HUES48 (cell line): ENCODE measurements at regions not wholly inside any gene's neighbourhood (a gene's known extent, or its start where the extent isn't known, plus 50 kb on each side); places are given as distances from the start of the nearest gene placed in this dataset.

Experiments
- H3K27ac ChIP-seq: one replicate; pipeline ENCODE4 v1.7.0; 2013; ENCODE audit warnings: low read depth, low read length, inconsistent platforms
- H3K27me3 ChIP-seq: 2 replicates; pipeline ENCODE4 v1.6.1; 2013; ENCODE audit warnings: mild to moderate bottlenecking, low read length; ENCODE audit not compliant: control insufficient read depth, insufficient read depth
- H3K36me3 ChIP-seq: 2 replicates; pipeline ENCODE4 v1.6.1; 2013; ENCODE audit warnings: low read length; ENCODE audit not compliant: control insufficient read depth, insufficient read depth
- H3K4me1 ChIP-seq: 2 replicates; pipeline ENCODE4 v1.6.1; 2013; ENCODE audit warnings: mild to moderate bottlenecking, low read length; ENCODE audit not compliant: control insufficient read depth, insufficient read depth
- H3K4me3 ChIP-seq: 2 replicates; pipeline ENCODE4 v1.5.1; 2013; ENCODE audit warnings: mild to moderate bottlenecking, low read depth, low read length
- H3K9ac ChIP-seq: 2 replicates; pipeline ENCODE4 v1.6.1; 2013; ENCODE audit warnings: mild to moderate bottlenecking, low read depth, low read length, moderate library complexity
- H3K9me3 ChIP-seq: 2 replicates; pipeline ENCODE4 v1.6.1; 2013; ENCODE audit warnings: low read length; ENCODE audit not compliant: control insufficient read depth, insufficient read depth

DNA sequence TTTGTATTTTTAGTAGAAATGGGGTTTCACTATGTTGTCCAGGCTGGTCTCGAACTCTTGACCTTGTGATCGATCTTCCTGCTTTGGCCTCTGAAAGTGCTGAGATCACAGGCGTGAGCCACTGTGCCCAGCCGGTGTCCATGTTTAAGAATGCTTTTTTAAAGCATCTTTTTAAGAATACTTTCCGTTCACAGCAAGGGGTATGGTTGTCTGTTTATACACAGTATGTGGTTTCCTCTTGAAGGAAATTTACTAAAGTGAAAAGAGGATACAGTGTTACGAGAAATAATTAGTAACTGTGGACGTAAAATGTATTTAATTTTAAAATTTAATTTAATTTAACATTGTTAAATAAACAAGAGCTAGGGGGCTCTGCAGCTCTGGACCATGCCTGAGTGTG lies 73.4 kb downstream of the GSC start:
- Histone ChIP-seq H3K27me3 (no peaks in the 10 kb centered on the region), H3K4me1 (0 out of 2 replicates have a peak, but pooled peaks cover 4% of the 10 kb centered on the region), H3K9ac (no peak overlapping the region), H3K9me3 (no peaks in the 10 kb centered on the region), H3K27ac (no peak overlapping the region), H3K4me3 (no peak overlapping the region), H3K36me3 (no peaks in the 10 kb centered on the region)

DNA sequence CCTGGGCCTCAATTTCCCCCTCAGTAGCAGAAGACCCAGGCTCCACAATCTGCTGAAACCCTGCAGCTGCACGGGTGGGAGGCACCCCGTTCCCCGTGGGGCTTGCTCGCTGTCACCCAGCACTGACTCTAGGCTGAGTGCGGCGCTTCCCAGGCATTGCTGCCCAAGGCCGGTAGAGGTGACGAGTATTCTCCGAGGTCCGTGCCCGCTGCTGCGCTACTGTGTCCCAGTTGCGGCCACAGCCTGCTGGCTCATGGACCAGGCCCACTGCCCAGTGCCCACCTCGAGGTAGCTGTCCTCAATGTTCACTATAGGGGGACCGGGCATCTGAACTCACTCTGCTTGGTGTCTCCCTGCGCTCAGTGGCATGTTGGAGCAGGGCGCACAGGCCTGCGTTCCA lies 74.7 kb downstream of the GSC start:
- Histone ChIP-seq H3K4me3 (no peak overlapping the region), H3K27me3 (peaks cover 6% of the 10 kb centered on the region), H3K27ac (no peak overlapping the region), H3K4me1 (peaks cover 5% of the 10 kb centered on the region; the same call in 1 of the 2 replicates), H3K9ac (no peak overlapping the region), H3K9me3 (no peaks in the 10 kb centered on the region), H3K36me3 (no peaks in the 10 kb centered on the region)

DNA sequence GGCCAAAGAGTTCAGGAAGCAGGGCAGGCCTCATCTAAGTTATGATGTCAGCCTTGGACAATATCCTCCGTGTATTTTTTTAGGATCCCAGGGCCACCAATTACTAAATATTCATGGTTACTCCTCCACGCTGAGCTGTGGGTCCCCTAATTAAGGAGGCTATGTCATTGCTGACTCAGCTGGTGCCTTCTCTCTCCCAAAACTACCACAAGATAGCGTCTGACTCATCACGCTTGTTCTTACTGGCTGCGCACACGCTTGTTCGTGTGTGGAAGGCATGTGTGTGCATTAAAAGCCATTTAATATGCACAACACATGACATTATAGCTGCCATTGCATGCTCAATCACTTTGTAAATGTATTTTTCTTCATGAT lies 78.3 kb downstream of the GSC start:
- Histone ChIP-seq H3K27me3 (peaks cover 13% of the 10 kb centered on the region), H3K36me3 (no peaks in the 10 kb centered on the region), H3K4me3 (no peak overlapping the region), H3K27ac (no peak overlapping the region), H3K9ac (no peak overlapping the region), H3K9me3 (no peaks in the 10 kb centered on the region), H3K4me1 (peaks cover 12% of the 10 kb centered on the region; the same call in 1 of the 2 replicates)

DNA sequence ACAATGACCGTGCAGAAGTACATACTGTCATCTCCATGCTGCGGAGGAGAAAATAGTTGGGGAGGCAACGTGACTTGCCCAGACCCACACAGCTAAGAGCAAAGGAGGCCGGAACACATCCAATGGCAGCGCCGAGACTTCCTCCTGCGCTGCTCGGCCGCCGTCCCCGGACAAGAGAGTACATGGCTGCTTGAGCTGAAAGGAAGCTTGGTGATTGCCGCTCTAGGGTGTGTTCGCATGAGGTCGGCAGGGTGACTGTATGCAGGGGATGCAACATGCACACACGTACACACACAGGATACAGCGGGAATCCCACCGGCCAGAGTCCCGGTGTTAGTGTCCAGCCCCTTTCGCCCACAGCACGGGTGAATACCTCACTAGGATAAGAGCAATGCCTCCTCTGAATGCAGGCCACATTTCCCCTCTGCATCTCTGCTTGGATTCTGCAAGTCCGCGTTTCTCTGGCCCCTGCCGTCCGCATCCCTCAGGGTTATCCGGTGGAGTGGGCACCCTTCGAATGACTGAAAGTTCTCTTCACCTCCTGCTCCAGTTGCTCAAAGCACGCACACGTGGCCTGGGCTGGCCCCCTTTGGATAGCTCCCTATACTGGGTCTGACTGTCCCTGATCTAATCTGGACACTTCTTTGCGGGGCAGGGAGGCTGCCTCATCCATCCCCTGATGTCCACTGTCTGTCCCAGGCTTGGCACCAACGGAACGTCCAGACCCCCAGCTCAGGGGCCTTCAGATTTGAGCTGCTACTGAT lies 78.8 kb downstream of the GSC start:
- no peak overlapping the region for H3K4me3 ChIP-seq
- no peak overlapping the region for H3K9ac ChIP-seq
- H3K27ac ChIP-seq: no peak overlapping the region
- no peaks in the 10 kb centered on the region for H3K9me3 ChIP-seq
- peaks cover 13% of the 10 kb centered on the region for H3K27me3 ChIP-seq
- peaks cover 12% of the 10 kb centered on the region; the same call in 1 of the 2 replicates for H3K4me1 ChIP-seq
- H3K36me3 ChIP-seq: no peaks in the 10 kb centered on the region

DNA sequence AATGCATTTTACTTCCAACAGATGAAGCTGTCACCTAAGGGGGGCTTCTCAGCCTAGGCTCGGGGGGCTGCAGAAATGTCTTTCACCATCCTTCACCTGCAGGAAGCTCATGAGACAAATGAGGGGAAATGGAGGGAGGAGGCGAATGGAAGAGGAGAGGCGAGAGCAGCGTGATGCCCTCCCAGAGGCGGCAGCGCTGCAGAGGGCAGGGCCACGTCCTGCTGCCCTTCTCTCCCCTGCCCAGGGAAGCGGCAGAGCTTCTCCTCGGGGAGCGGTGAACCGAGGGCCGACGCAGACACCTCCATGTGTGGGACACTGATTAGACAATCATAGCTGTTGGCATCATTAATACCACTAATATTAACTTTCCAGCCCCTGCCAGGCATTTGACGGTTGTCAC lies 78.3 kb downstream of the SERPINA3 start:
- Histone ChIP-seq H3K9me3 (no peaks in the 10 kb centered on the region), H3K27me3 (peaks cover 13% of the 10 kb centered on the region), H3K27ac (no peak overlapping the region), H3K4me1 (peaks cover 12% of the 10 kb centered on the region; the same call in 1 of the 2 replicates), H3K9ac (no peak overlapping the region), H3K36me3 (no peaks in the 10 kb centered on the region), H3K4me3 (no peak overlapping the region)

DNA sequence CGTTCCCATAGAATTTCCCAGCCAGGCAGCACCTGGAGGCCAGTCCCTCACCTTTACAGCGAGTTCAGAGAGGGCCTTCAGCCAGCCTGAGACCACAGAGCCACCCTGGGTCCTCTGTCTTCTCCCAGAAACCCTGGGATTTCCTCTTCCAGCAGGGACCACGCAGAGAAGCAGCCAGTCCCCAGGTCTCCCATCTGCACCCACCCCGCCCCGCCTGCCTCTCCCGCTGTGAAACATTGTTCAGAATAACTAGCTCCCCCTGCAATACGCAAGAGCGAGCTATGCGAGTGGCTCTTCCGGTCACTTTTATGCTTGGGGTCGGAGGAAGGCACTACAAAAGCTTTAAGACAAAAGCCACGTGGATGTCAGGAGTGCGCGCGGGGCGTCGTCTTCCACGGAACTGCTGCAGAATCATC lies 77.8 kb downstream of the SERPINA3 start:
- H3K27me3 ChIP-seq: peaks cover 13% of the 10 kb centered on the region
- H3K36me3 ChIP-seq: no peaks in the 10 kb centered on the region
- peaks cover 12% of the 10 kb centered on the region; the same call in 1 of the 2 replicates for H3K4me1 ChIP-seq
- H3K4me3 ChIP-seq: no peak overlapping the region
- no peaks in the 10 kb centered on the region for H3K9me3 ChIP-seq
- no peak overlapping the region for H3K9ac ChIP-seq
- H3K27ac ChIP-seq: no peak overlapping the region

DNA sequence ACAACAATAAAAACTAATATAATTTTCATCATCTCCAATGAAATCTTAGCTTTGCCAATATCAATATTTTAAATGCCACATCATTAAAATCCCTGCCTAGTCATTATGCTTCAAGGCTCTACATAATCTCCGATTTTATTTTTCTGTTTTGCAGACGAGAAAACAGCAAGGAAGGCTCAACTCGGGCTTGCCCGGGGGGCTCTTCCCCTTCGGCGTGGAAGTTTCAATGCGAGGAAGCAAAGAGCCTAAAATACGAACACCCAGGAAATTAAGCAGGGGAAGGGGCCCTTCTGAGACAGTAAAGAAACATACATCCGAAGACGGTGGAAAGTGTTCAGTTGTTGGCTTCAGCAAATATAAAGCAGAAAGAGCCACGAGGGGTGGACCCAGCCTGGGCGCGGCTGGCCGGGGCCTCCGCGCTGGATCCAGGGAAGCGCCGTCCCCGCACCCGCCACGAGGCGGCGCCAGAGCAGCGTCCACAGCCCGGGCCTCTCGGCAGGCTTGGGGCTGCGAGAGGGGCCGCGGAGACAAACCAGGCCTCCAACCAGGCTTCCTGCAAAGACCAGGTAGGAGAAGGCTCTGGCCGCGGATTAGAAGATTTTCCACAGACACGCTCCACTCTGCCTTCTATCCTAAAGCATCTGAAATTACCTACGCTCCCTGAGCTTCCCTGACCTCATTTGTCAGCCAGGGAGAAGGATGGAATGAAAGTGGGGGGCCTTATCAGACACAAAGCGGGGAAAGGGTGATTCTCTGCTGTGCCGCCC lies 77.2 kb downstream of the SERPINA3 start:
- Histone ChIP-seq H3K36me3 (no peaks in the 10 kb centered on the region), H3K9ac (no peak overlapping the region), H3K27me3 (peaks cover 13% of the 10 kb centered on the region), H3K4me1 (peaks cover 9% of the 10 kb centered on the region; the same call in 1 of the 2 replicates), H3K27ac (no peak overlapping the region), H3K4me3 (peak overlapping the region; percentile 40; the same call in 1 of the 2 replicates), H3K9me3 (no peaks in the 10 kb centered on the region)

DNA sequence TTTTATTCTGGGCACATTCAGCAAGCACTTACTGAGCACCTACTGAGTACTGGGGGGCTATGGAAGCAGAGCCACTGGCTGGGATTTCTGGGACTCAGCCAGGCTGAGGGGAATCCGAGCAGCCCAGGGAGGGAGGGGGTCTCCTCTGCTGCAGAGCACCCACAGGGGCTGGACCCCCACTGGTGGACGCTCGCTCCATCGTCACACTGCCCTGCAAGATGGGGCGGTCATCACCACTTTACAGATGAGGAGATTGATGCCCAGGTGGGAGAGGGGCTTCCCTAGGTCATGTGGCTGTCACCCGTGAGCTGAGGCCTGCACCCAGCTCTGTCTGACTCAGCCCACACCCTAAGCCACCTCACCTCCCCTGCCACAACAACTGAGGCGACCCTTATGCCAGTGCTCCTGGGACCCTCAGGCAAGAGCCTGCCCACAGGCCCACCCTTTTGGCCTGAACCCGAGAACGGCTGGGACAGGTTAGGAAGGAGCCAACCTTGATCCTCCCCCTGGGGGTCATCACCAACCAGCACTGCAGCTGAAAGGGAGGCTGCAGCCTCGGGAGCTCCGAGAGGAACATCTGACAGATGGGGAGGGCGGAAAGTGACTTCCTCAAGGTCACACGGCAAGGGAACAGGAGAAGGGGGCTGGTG lies 74.4 kb downstream of the SERPINA3 start:
- no peak overlapping the region for H3K4me3 ChIP-seq
- peaks cover 13% of the 10 kb centered on the region for H3K27me3 ChIP-seq
- H3K36me3 ChIP-seq: no peaks in the 10 kb centered on the region
- no peaks in the 10 kb centered on the region for H3K9me3 ChIP-seq
- H3K27ac ChIP-seq: no peak overlapping the region
- no peak overlapping the region for H3K9ac ChIP-seq
- peaks cover 11% of the 10 kb centered on the region; the same call in 1 of the 2 replicates for H3K4me1 ChIP-seq

DNA sequence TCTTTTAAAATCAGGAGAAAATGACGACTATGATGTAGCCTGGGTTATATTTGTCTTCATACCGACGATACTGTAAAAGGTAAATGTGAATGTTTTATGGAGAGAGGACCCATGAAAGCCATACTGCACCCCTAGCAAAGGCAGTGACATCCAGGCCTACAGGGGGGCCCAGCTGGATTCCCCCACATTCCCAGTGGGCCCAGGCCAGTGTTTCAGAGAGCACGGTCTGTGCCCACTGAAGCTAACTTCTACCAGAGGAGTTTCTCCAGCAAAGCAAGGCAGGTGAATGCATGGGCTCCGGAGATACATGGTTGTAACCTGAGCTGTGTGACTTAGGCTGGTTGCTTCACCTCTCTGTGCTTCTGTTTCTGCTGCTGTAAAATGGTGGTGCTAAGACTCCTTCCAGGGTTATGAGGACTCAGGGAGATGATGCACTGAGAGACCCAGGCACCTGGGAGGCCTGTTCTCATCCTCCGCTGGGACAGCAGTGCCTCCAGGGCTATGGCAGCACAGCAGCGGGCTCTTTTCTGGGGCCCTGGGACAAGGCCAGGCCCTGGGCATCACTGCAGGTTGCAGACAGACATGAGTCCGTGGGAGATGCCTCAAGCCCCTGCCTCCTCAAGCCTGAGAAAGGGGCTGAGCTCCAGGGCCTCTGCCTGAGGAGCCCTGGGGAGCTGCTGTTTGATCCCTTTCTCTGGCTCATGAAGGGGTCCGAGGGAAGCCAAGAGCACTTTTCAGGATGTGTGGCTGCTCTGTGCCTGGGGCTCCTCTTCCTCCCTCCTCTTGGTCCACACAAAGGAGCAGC lies 73.7 kb downstream of the SERPINA3 start:
- H3K4me3 ChIP-seq: no peak overlapping the region
- peaks cover 13% of the 10 kb centered on the region for H3K27me3 ChIP-seq
- no peak overlapping the region for H3K9ac ChIP-seq
- no peak overlapping the region for H3K27ac ChIP-seq
- peaks cover 11% of the 10 kb centered on the region; the same call in 1 of the 2 replicates for H3K4me1 ChIP-seq
- H3K9me3 ChIP-seq: no peaks in the 10 kb centered on the region
- H3K36me3 ChIP-seq: no peaks in the 10 kb centered on the region

DNA sequence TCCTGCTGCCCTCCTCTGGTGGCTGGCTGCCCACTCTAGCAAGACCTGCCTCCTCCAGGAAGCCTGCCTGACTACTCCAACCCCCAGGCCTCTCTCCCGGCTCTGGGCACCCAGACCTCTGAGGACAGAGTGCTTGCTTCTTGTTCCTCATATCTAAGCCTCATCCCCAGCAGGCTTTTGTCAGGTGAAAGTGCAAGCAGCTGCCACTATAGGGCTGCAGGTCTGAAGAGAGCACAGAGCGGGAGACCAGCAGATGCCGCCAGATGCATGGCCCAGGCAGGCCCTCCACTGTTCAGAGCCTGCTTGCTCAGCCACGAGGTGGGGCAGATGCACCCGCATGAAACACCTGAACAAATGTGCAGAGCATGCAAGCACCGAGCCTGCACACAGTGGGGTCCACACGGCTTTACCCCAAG lies 73.0 kb downstream of the SERPINA3 start:
- Histone ChIP-seq H3K27ac (no peak overlapping the region), H3K36me3 (no peaks in the 10 kb centered on the region), H3K27me3 (peaks cover 6% of the 10 kb centered on the region), H3K4me3 (no peak overlapping the region), H3K9me3 (no peaks in the 10 kb centered on the region), H3K9ac (no peak overlapping the region), H3K4me1 (peaks cover 9% of the 10 kb centered on the region; the same call in 1 of the 2 replicates)
